HCT116 (cell line): ENCODE measurements at regions not wholly inside any gene's neighbourhood (a gene's known extent, or its start where the extent isn't known, plus 50 kb on each side); places are given as distances from the start of the nearest gene placed in this dataset.

ENCODE experiments used
- ATAC-seq: fragments of 200-7000 bp; cut with Tn5 transposase; 2 replicates; pipeline ENCODE4 v1.9.1; 2020; ENCODE audit warnings: mild to moderate bottlenecking, moderate library complexity
- BruUV-seq: library from RNA; stranded (reverse); fragments of 400-500 nt; replicated peaks from 2 replicates; lab custom pipeline; 2021; lab: Mats Ljungman, UMichigan
- CTCF ChIA-PET: fragments of 300-600 bp; sonication (Branson Sonifier 250); formaldehyde crosslinking; loops from one replicate; lab custom pipeline; 2021; ENCODE audit warnings: antibody characterized with exemption; lab: Charles Lee
- POLR2A ChIA-PET: fragments of 300-600, 350-600 bp; sonication (Branson Sonifier 250); formaldehyde crosslinking; loops from one replicate; lab custom pipeline; 2021; ENCODE audit warnings: antibody characterized with exemption; lab: Charles Lee
- RAD21 ChIA-PET, 2 experiments: fragments of 300-600 bp; sonication (Branson Sonifier 250); formaldehyde crosslinking; loops; one replicate each; lab custom pipeline; 2023; ENCODE audit warnings: low total read pairs in 2 of 2; ENCODE audit not compliant: uncharacterized antibody in 2 of 2, unreplicated experiment in 2 of 2, low non-redundant PET in 1 of 2; lab: Charles Lee
- DNase-seq: peaks from one replicate; pipeline ENCODE4 v3.0.0-alpha.2; 2010; ENCODE audit warnings: low read depth, low spot score
- H2AFZ ChIP-seq: fragments of 200-600 bp; shearing (Covaris generic), sonication (generic); 2 replicates; pipeline ENCODE4 v1.6.1; 2017; ENCODE audit warnings: low read depth, mixed run types, mixed read lengths, antibody characterized with exemption, low read length; ENCODE audit not compliant: poor library complexity, severe bottlenecking
- H3K27ac ChIP-seq: 2 replicates; pipeline ENCODE4 v1.5.1; 2012; ENCODE audit warnings: low read depth, low read length
- H3K27me3 ChIP-seq: fragments of 200-600 bp; sonication (generic); 2 replicates; pipeline ENCODE4 v1.6.1; 2016; ENCODE audit warnings: mixed run types, low read length, mixed read lengths; ENCODE audit not compliant: insufficient read depth
- H3K36me3 ChIP-seq, 2 experiments: fragments of 200-500 bp in 1 of 2; fragments of 200-600 bp in 1 of 2; sonication (Bioruptor generic) in 1 of 2; sonication (generic) in 1 of 2; 2 replicates each; pipeline versions ENCODE4 v1.5.1 to v1.6.1; 2014 to 2016; ENCODE audit warnings: low read length in 2 of 2, inconsistent platforms in 1 of 2, mixed read lengths in 1 of 2, mixed run types in 1 of 2; ENCODE audit not compliant: insufficient read depth in 2 of 2, control insufficient read depth in 1 of 2
- H3K4me1 ChIP-seq, 2 experiments: fragments of 200-600 bp in 1 of 2; sonication (generic) in 1 of 2; 2 replicates each; pipeline versions ENCODE4 v1.5.1 to v1.6.1; 2012 to 2017; ENCODE audit warnings: low read length in 2 of 2, inconsistent platforms in 1 of 2, mild to moderate bottlenecking in 1 of 2, mixed read lengths in 1 of 2, mixed run types in 1 of 2, moderate library complexity in 1 of 2; ENCODE audit not compliant: insufficient read depth in 2 of 2, control insufficient read depth in 1 of 2
- H3K4me2 ChIP-seq: fragments of 200-600 bp; sonication (generic); 2 replicates; pipeline ENCODE4 v1.6.1; 2017; ENCODE audit warnings: mixed run types, low read length, mixed read lengths
- H3K4me3 ChIP-seq, 2 experiments: fragments of 200-600 bp in 1 of 2; sonication (generic) in 1 of 2; replicated peaks in 1 of 2; 2 replicates each; pipeline ENCODE4 v1.5.1; 2011 to 2016; ENCODE audit warnings: low read length in 2 of 2, control low read depth in 1 of 2, low read depth in 1 of 2, mild to moderate bottlenecking in 1 of 2, mixed read lengths in 1 of 2, mixed run types in 1 of 2
- H3K79me2 ChIP-seq: fragments of 200-600 bp; sonication (generic); 2 replicates; pipeline ENCODE4 v1.6.1; 2017; ENCODE audit warnings: mild to moderate bottlenecking, mixed run types, low read length, moderate library complexity, mixed read lengths; ENCODE audit not compliant: insufficient read depth
- H3K9ac ChIP-seq: fragments of 200-600 bp; sonication (generic); 2 replicates; pipeline ENCODE4 v1.6.1; 2016; ENCODE audit warnings: low read length, mixed read lengths
- H3K9me2 ChIP-seq: fragments of 200-600 bp; sonication (generic), shearing (Covaris generic); 2 replicates; pipeline ENCODE4 v1.6.1; 2017; ENCODE audit warnings: mixed run types, mild to moderate bottlenecking, moderate library complexity; ENCODE audit not compliant: insufficient read depth
- H3K9me3 ChIP-seq, 2 experiments: fragments of 200-500 bp in 1 of 2; fragments of 200-600 bp in 1 of 2; sonication (Bioruptor generic) in 1 of 2; sonication (generic) in 1 of 2; 2 replicates each; pipeline ENCODE4 v1.6.1; 2014 to 2017; ENCODE audit warnings: low read length in 2 of 2, mixed read lengths in 2 of 2, inconsistent platforms in 1 of 2, low read depth in 1 of 2, mild to moderate bottlenecking in 1 of 2, mixed run types in 1 of 2, moderate library complexity in 1 of 2; ENCODE audit not compliant: control insufficient read depth in 1 of 2, insufficient read depth in 1 of 2
- H4K20me1 ChIP-seq: fragments of 200-600 bp; sonication (generic), shearing (Covaris generic); 2 replicates; pipeline ENCODE4 v1.6.1; 2017; ENCODE audit warnings: mixed run types, mild to moderate bottlenecking, moderate library complexity; ENCODE audit not compliant: insufficient read depth
- ATF3 ChIP-seq: IDR thresholded peaks from 2 replicates; pipeline ENCODE4 v1.6.1; 2012
- CBX3 ChIP-seq: IDR thresholded peaks from 2 replicates; pipeline ENCODE4 v1.6.1; 2012; ENCODE audit warnings: low read depth
- CTCF ChIP-seq, 3 experiments: fragments of 200-600 bp in 1 of 3; sonication (generic) in 1 of 3; IDR thresholded peaks in 2 of 3; conservative IDR thresholded peaks in 1 of 3; 2 replicates each; pipeline ENCODE4 v1.5.1; 2012 to 2017; ENCODE audit warnings: low read depth in 2 of 3, low read length in 2 of 3, antibody characterized with exemption in 1 of 3, borderline replicate concordance in 1 of 3, control low read depth in 1 of 3, mild to moderate bottlenecking in 1 of 3, mixed read lengths in 1 of 3, mixed run types in 1 of 3, moderate library complexity in 1 of 3; ENCODE audit not compliant: insufficient read depth in 1 of 3
- EGR1 ChIP-seq: IDR thresholded peaks from 2 replicates; pipeline ENCODE4 v1.6.1; 2012; ENCODE audit warnings: low read depth
- ELF1 ChIP-seq: IDR thresholded peaks from 2 replicates; pipeline ENCODE4 v1.6.1; 2012; ENCODE audit warnings: low read depth, borderline replicate concordance
- EZH2 ChIP-seq: fragments of 200-600 bp; sonication (generic); IDR thresholded peaks from 2 replicates; pipeline ENCODE4 v1.6.1; 2017; ENCODE audit warnings: antibody characterized with exemption, mixed run types
- EZH2phosphoT487 ChIP-seq: fragments of 200-600 bp; IDR thresholded peaks from 2 replicates; pipeline ENCODE4 v1.6.1; 2018; ENCODE audit warnings: antibody characterized with exemption, borderline replicate concordance
- FOSL1 ChIP-seq: IDR thresholded peaks from 2 replicates; pipeline ENCODE4 v1.6.1; 2012; ENCODE audit warnings: low read depth
- MAX ChIP-seq: IDR thresholded peaks from 2 replicates; pipeline ENCODE4 v1.6.1; 2012
- POLR2A ChIP-seq: IDR thresholded peaks from 2 replicates; pipeline ENCODE4 v1.7.0; 2011; ENCODE audit warnings: borderline replicate concordance; ENCODE audit not compliant: insufficient read depth, insufficient read length; ENCODE audit errors: extremely low read depth
- POLR2AphosphoS5 ChIP-seq: IDR thresholded peaks from 2 replicates; pipeline ENCODE4 v1.6.1; 2011; ENCODE audit warnings: mild to moderate bottlenecking, low read depth, low read length, moderate library complexity
- RAD21 ChIP-seq: IDR thresholded peaks from 2 replicates; pipeline ENCODE4 v1.6.1; 2012; ENCODE audit warnings: low read depth, mild to moderate bottlenecking
- REST ChIP-seq: IDR thresholded peaks from 2 replicates; pipeline ENCODE4 v1.6.1; 2012; ENCODE audit warnings: low read depth
- SIN3A ChIP-seq: IDR thresholded peaks from 2 replicates; pipeline ENCODE4 v1.6.1; 2012; ENCODE audit warnings: low read depth
- SP1 ChIP-seq: IDR thresholded peaks from 2 replicates; pipeline ENCODE4 v1.6.1; 2012; ENCODE audit warnings: low read depth
- TCF7L2 ChIP-seq: IDR thresholded peaks from 2 replicates; pipeline ENCODE4 v1.7.0; 2011; ENCODE audit warnings: borderline replicate concordance, inconsistent platforms; ENCODE audit not compliant: insufficient read depth, insufficient read length; ENCODE audit errors: extremely low read depth
- YY1 ChIP-seq: IDR thresholded peaks from 2 replicates; pipeline ENCODE4 v1.6.1; 2011; ENCODE audit warnings: low read length, low read depth, moderate library complexity, mild to moderate bottlenecking; ENCODE audit not compliant: insufficient replicate concordance; ENCODE audit errors: extremely low read depth
- ZBTB33 ChIP-seq: IDR thresholded peaks from 2 replicates; pipeline ENCODE4 v1.6.1; 2011; ENCODE audit warnings: mild to moderate bottlenecking, low read length, moderate library complexity; ENCODE audit not compliant: insufficient replicate concordance; ENCODE audit errors: extremely low read depth
- ZFX ChIP-seq: fragments of 450-650 bp; IDR thresholded peaks from 2 replicates; pipeline ENCODE4 v1.6.1; 2017
- intact Hi-C: fragments of 100-400 bp; cut with micrococcal nuclease; formaldehyde crosslinking; loops from 2 replicates; pipeline ENCODE4 v1.10.0; 2022

- Histone ChIP-seq H3K9ac (no peak overlapping the region), H3K36me3 (no peaks in the 10 kb centered on the region), H3K4me3 (no peak overlapping the region), H3K27me3 (no peaks in the 10 kb centered on the region), H3K79me2 (no peaks in the 10 kb centered on the region), H2AFZ (no peak overlapping the region), H3K9me3 (no peaks in the 10 kb centered on the region), H4K20me1 (no peaks in the 10 kb centered on the region), H3K4me2 (no peak overlapping the region), H3K4me1 (peaks cover 4 to 12% of the 10 kb centered on the region in 2 experiments), H3K27ac (no peak overlapping the region), H3K9me2 (no peaks in the 10 kb centered on the region)
- POLR2A ChIA-PET, result no interaction called here
- intact Hi-C loops, result no loop called here
- TF ChIP-seq ELF1 (no peak), ZBTB33 (no peak), CTCF (IDR thresholded peaks at IDR 0.05 in 2 of 3, conservative IDR thresholded peaks at IDR 0.05 in 1 of 3; ENCODE audit: borderline replicate concordance in 1 of 3, insufficient read depth in 1 of 3, low read depth in 2 of 3, low read length in 2 of 3) (no peak), MAX (no peak), POLR2AphosphoS5 (no peak), REST (no peak), ATF3 (no peak), EZH2phosphoT487 (no peak), ZFX (no peak), TCF7L2 (no peak), POLR2A (no peak), SIN3A (no peak), CBX3 (no peak), FOSL1 (no peak), SP1 (no peak), EGR1 (no peak), EZH2 (no peak), RAD21 (no peak), YY1 (no peak)
- no TSS peak for BruUV-seq
- ATAC-seq, result no peak
- CTCF ChIA-PET, result no interaction called here
- no peak for DNase-seq
- RAD21 ChIA-PET, result no interaction called here
Observed at GRCh38 chr10:29870522-29871044, 188.8 kb downstream of the JCAD start.
